ENCODE measurements at regions not wholly inside any gene's neighbourhood (a gene's known extent, or its start where the extent isn't known, plus 50 kb on each side); places are given as distances from the start of the nearest gene placed in this dataset.

DNA sequence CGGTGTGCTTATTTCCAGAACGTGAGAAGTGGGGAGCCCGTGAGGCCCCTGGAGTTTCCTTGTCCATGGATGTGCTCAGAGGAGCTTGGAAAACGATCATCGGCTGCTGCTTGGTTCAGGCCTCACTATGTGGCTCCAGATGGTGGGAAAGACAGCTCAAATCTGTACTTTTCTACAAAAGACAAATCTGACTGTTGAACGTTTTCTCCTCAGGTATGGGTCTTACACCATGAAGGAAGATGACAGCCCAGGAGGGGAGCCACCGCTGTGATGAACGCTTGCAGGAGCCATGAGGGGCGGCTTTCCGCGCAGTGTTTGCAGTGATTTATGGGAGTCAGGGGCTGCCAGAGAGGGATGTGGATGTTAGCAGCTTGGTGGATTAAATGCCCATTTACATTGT is 109.4 kb upstream of the E2F8 start:
- DNase-seq (ENCODE audit: low read depth in 2 of 3, low spot score in 2 of 3), result no peak

DNA sequence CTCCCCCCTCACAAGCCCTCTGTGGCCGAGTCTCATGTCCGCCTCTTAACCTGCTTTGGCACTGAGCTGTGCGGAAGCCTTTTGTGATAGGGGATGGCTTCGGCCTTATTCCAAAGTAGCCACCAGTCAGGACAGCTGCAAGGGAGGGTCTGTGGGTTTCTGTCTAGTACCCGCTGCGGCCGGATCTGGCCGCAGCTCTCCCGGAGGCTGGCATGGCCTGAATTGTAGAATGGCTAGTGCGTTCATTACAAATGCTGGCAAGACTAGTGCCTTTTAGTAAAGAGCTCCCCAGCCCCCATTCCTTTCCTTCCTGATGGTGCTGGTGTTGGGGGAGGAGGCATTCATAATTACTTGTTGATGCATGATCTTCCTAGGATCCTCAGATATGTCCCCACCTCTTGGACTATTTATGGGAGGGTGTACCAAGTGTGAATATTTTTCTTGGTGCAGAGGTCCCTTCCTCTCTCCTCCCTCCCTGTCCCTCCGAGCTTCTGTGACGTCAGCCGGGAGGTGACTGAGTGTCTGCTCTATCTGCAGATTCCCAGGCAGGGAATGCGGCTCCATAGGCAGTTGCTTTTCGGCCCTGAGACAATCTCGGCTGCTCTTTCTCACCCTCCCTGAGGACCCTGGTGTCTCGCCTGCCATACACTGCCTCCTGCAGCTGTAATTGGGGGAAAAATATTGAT is 108.7 kb upstream of the E2F8 start:
- no peak for DNase-seq (ENCODE audit: low read depth in 2 of 3, low spot score in 2 of 3)

DNA sequence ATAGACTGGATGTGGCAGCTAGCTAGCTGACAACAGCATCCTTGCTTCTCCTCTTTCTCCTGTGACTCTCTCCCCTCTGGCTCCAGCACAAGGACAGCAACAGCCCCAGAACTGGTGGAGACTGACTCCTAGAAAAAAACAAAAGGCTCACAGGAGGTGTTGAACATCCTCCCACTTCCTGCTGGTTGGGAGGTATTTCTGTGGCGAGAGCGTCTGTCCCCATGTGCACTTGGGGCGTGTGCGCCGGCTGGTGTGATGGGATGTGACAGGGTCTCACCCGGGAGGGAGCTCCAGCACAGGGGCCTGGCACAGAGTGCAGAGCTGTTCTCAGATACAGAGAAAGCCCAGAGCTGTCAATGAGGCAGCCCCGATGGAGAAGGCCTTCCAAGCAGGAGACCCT is 107.2 kb upstream of the E2F8 start:
- DNase-seq (ENCODE audit: low read depth in 2 of 3, low spot score in 2 of 3), result no peak

DNA sequence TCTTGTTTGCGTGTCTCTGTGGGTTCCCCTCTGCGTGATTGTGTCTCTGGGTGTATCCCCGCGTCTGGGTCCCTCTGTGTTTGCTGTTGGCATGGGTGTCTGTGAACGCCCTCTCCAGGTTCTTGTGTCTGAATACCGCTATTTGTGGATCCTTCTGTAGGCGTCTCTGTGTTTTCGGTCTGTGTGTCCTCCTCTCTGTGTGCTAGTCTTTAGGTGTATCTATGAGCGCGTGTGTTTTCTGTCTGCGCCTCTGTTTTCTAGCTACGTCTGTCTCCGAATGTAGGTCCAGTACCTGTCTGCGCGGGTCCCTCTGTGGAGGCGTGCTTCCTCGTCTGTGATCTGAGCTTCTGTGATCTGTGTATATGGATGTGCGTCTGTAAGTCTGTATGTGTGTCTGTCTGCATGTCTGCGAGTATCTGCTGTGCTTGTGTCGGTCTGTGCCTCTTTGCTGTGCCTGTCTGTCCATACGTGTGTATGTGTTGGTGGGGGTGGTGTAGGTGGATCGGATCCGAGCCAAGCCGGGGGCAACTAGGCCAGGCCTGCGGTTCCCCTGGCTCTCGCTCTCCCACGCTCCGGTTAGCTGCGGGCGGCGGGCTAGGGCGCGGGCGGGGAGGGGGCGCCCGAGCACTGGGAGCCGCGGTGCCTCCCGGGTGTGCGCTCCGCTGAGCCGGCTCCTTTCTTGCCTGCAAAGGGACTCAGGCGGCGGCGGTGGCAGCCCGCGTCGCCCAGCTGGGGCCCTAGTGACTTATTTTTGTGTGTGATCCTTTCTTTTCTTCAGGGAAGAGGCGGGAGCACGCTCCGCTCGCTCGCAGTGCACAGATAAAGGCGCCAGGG is 105.3 kb upstream of the E2F8 start:
- peak in 2 of 3 donors; percentile 8 to 15 for DNase-seq (ENCODE audit: low read depth in 2 of 3, low spot score in 2 of 3)

DNA sequence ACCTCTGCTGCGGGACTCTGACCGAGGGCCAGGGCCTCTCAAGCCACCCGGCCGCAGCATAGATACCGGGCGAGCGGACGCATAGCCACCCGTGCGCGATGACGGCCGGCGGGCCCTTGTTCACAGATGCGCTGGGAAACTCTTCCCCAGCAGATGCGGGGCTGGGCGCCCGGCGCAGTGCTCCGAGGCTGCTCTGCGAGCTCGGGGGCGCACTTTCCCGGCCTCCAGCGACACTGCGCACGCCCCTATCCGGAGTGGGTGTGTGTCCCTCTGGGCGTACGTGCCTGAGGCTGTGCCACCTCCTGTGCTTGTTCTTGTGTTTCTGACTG is 104.7 kb upstream of the E2F8 start:
- DNase-seq (ENCODE audit: low read depth in 2 of 3, low spot score in 2 of 3), result no peak

DNA sequence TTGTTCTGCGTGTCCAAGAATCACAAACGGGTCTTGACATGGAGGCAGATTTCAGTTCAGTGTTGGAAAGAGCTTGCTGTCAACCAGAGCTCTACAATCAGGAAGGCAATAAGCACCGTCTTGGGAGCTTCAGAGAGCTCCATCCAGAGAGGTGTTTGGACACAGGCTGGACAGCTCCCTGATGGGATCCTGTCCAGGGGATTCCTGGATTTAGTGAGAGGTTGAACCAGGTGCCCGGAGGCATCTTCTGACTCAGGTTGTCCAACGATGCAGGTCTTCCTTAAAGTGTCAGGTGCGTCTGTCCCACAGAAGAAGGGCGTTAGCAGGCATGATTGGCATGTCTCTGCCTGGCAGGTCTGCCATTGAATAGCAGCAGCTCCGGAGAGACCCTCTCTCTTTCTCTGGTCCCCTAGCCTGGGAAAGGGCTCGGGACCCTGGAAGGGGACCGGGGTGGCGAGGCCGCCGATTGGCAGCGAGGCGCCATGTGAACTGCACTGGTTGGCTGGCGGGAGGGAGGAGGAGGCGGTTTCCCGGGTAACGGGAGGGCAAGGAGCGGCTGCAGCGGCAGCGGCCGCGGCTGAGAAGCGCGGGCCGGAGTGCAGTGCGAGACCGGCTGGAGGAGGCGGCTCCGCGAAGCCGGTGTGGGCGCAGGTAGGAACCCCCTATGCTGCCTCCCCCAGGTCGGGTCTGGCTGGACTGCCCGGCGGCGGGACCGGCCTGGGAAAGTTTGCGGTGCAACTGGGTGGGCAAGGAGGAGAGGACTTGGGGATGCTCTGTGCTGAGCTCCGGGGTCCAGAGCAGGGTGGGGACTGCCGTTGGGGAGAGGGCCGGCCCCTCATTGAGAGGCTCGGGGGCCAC is 104.1 kb upstream of the E2F8 start:
- DNase-seq (ENCODE audit: low read depth in 2 of 3, low spot score in 2 of 3), result peak in 2 of 3 donors; percentile 13 to 14

DNA sequence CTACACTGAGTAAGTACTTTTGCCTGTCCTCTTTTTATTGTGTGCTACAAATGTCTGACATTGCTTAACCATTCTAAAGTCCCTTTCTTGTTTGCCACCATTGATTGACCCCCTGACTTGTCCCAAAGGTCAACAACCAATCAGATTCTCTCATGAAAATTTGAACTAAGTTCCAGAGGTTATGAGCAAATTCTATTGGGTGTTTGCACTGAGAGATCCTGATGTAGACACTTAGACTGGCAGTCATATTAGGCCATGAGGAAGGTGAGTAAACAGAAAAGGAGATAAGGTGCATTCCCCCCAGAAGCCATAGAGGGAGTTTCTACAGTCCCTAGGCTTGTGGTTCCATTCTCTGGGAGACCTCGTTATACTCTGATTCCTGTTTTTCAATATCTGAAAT is 101.3 kb upstream of the E2F8 start:
- no peak for DNase-seq (ENCODE audit: low read depth in 2 of 3, low spot score in 2 of 3)

GRCh38 chr11:19338375-19338774 is 97.6 kb upstream of the E2F8 start:
- DNase-seq (ENCODE audit: low read depth in 2 of 3, low spot score in 2 of 3), result no peak

DNA sequence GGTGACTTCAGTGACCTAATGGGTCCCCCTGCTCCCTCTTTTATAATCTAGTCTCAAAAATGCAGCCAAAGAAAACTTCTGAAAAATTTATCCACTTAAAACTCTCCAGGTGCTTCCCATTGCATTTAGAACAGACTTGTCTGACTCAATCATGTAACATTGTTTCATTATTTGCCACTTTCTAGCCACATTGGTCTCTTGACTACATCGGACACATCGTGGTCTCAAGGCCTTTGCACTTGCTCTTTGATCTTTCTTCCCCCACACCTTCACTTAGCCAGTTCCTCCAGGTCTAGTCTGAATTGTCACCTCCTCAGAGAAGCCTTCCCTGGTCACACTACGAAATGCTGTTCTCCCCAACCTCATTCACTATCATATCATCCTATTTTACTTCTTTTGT is 97.0 kb upstream of the E2F8 start:
- no peak for DNase-seq (ENCODE audit: low read depth in 2 of 3, low spot score in 2 of 3)

- no peak for DNase-seq (ENCODE audit: low read depth in 2 of 3, low spot score in 2 of 3)
Observed at GRCh38 chr11:19336331-19336730, 95.6 kb upstream of the E2F8 start.

GRCh38 chr11:19332476-19332875 is 91.7 kb upstream of the E2F8 start:
- DNase-seq (ENCODE audit: low read depth in 2 of 3, low spot score in 2 of 3), result no peak

GRCh38 chr11:19330416-19330815 is 89.7 kb upstream of the E2F8 start:
- no peak for DNase-seq (ENCODE audit: low read depth in 2 of 3, low spot score in 2 of 3)

DNA sequence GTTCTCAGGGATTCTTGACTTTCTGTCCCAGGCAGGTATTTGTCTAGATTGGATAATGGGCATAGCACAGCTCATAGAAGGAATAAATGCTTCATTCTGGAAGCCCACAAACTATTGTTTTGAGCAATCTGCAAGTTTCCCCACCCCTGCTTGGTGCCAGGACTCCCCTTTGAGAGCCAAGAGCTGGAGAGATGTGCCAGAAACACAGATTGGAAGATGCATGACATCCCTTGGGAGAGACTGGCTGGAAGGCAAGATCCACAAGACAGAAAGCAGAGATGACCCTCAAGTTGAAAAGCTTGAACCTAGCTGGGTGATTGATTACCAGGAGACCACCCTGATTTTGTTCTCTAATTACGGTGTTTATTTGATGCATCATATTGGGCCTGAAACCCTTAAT is 89.2 kb upstream of the E2F8 start:
- DNase-seq (ENCODE audit: low read depth in 2 of 3, low spot score in 2 of 3), result no peak

- DNase-seq (ENCODE audit: low read depth in 2 of 3, low spot score in 2 of 3), result no peak
Observed at GRCh38 chr11:19328586-19329311, 88.0 kb upstream of the E2F8 start.

DNA sequence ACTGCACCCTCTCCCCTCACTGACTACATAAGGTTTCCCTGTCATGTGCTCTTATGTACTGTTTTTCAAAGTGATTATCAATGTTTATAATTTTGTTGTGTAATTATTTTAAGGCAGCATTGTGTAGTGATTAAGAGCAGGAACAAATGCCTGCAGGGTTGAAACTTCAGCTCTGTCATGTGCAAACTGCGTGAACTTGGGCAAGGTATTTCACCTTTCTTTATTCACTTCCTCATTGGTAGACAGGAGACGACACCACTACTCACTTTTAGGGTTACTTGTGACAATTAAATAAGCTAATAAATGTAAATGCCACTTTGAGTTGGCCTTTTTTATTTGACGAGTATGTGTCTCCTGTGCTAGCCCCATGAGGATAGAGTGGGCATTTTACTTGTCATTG is 86.5 kb upstream of the E2F8 start:
- no peak for DNase-seq (ENCODE audit: low read depth in 2 of 3, low spot score in 2 of 3)

DNA sequence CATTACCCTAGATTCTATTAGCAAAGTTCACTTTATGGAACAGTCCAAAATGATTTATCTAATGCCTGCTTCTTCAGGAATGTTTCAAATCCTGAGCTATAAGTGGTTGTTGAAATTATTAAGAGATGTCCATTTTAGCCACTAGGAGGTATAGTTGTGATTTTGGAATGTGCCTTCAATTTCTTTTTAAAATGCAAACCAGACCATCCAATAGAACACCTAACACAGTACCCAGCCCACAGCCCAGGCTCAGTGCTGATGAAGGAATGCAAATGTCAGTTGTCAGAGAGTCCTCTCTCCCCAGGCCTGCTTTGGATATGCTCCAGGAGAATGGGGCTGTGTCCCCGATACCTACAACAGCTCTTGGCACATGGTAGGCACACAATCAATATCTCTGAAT is 85.8 kb upstream of the E2F8 start:
- DNase-seq (ENCODE audit: low read depth in 2 of 3, low spot score in 2 of 3), result no peak

DNA sequence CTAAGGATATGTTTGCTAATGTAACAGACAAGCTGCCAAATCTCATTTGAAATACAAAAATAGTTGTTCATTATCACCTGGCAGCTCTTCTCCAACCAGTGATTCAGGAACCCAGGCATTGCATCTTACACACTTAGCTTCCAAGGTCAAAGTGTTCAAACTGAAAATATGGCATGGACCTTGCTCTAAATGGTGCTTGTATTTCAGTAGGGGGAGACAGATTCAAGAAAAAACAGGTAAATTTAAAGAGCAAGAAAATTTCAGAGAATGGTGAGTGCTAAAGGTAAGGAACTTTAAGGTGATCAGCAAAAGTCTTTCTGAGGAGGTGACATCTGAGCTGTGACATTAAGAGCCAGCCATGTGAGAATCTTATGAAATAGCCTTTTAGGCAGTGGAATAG is 82.8 kb upstream of the E2F8 start:
- DNase-seq (ENCODE audit: low read depth in 2 of 3, low spot score in 2 of 3), result no peak

DNA sequence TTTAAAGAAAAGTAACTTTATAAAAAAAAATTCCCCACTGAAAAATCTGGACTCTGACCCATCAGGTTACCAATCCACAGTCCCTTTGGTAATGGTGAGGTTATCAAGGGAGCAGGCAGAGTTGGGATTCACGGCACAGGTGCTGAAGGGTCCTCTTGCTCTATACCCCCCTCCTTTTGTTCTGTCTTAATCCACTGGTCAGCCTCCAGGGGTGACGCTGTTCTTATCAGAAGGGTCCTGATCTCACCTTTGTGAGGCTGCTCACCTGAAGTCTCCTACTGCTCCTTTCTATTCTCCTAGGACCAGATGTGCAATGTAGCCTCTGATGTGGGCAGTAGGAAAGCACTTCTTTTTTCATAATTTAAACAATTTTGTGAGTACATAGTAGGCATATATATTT is 80.6 kb upstream of the E2F8 start:
- no peak for DNase-seq (ENCODE audit: low read depth in 2 of 3, low spot score in 2 of 3)

- DNase-seq (ENCODE audit: low read depth in 2 of 3, low spot score in 2 of 3), result no peak
Observed at GRCh38 chr11:19320827-19321226, 80.1 kb upstream of the E2F8 start.

DNA sequence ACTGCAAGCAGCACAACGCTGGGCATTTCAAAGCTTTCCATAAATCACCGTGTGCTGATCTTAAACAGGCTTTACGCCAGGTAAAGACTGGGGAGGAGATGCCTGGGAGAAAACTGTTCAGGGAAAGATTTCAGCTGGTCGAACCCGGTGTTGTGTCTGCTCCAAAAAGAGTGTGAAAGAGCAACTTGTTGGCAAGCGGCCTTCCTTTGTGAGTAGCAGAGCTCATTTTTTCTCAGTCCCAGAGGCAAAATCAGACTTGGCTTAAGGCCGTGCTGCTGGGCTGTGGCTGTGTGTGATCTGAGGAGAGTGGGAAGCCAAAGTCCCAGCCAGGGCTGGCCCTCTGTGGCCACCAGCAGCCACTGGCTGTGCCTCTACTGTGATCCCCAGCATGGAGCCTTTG is 75.7 kb upstream of the E2F8 start:
- no peak for DNase-seq (ENCODE audit: low read depth in 2 of 3, low spot score in 2 of 3)

DNA sequence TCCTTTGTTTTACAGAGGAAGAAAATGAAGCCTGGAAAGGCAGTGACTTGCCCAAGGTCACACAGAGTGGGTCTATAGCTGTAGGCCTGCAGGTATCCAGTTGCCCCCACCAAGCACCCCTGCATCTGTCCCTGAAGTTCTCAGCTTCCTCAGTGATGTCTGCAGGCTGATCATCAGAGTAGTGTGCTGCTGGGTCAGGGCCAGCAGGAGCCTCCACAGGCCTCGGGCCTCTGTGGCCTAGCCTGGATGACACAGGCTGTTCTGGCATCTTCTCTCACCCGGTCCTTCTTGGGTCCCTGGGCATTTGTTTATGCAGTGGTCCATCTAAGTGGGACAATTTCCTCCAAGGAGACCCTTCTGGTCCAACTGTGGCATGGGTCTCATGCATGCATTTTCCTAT is 74.8 kb upstream of the E2F8 start:
- DNase-seq (ENCODE audit: low read depth in 2 of 3, low spot score in 2 of 3), result no peak
